Testis (tissue), 2 donors: ENCODE measurements at regions not wholly inside any gene's neighbourhood (a gene's known extent, or its start where the extent isn't known, plus 50 kb on each side); places are given as distances from the start of the nearest gene placed in this dataset.

ENCODE experiments used
- DNase-seq: peaks from one replicate; pipeline ENCODE4 v3.0.0-alpha.2; 2019
- H3K27ac ChIP-seq, 2 donors: fragments of 200-600 bp; sonication (generic); one replicate each; pipeline ENCODE4 v1.5.1; 2019
- H3K27me3 ChIP-seq: fragments of 200-600 bp; sonication (generic); one replicate; pipeline ENCODE4 v1.5.1; 2019
- H3K36me3 ChIP-seq: fragments of 200-600 bp; sonication (generic); one replicate; pipeline ENCODE4 v1.5.1; 2017; ENCODE audit warnings: low read depth; ENCODE audit errors: missing control alignments
- H3K4me1 ChIP-seq: fragments of 200-600 bp; sonication (generic); one replicate; pipeline ENCODE4 v1.5.1; 2019
- H3K4me3 ChIP-seq, 2 donors: fragments of 200-600 bp; sonication (generic); one replicate each; pipeline ENCODE4 v1.5.1; 2017 to 2019
- H3K9me3 ChIP-seq: fragments of 200-600 bp; sonication (generic); one replicate; pipeline ENCODE4 v1.5.1; 2017
- POLR2A ChIP-seq: fragments of 450-650 bp; IDR thresholded peaks from one replicate; pipeline ENCODE4 v1.6.1; 2017; ENCODE audit warnings: antibody characterized with exemption, mild to moderate bottlenecking, moderate library complexity
- WGBS, 2 donors: methylation state at CpG; one replicate each; pipeline ENCODE4 v1.1.5; 2018; 5-methylcytosine and 5-hydroxymethylcytosine counted together
- intact Hi-C: fragments of 100-400 bp; cut with DNase I; formaldehyde crosslinking; loops from one replicate; pipeline ENCODE4 v1.15.1; 2023; ENCODE audit warnings: low total_unique reads
- TF ChIP-seq, protein P1 (sequence below), 3 experiments: fragments of 450-650 bp in 2 of 3; fragments of 200-600 bp in 1 of 3; sonication (generic) in 1 of 3; IDR thresholded peaks; one replicate each; pipeline ENCODE4 v1.5.1; 2016 to 2019; ENCODE audit warnings: antibody characterized with exemption in 3 of 3, mild to moderate bottlenecking in 2 of 3, moderate library complexity in 1 of 3

- no peak for DNase-seq
- no peaks in the 10 kb centered on the region for H3K27me3 ChIP-seq
- 51 to 58% methylated on average over 4 of the region's 4 CpGs for WGBS, 2 donors
These were observed 170.4 kb upstream of the CACNA1E start for GRCh38 chr1:181312946-181313345.

GRCh38 chr1:181313466-181313865, 169.9 kb upstream of the CACNA1E start:
- no peak overlapping the region for H3K27ac ChIP-seq
- DNase-seq: no peak
- intact Hi-C loops: no loop called here
- TF ChIP-seq POLR2A: no peak
- TF ChIP-seq, protein P1, sequence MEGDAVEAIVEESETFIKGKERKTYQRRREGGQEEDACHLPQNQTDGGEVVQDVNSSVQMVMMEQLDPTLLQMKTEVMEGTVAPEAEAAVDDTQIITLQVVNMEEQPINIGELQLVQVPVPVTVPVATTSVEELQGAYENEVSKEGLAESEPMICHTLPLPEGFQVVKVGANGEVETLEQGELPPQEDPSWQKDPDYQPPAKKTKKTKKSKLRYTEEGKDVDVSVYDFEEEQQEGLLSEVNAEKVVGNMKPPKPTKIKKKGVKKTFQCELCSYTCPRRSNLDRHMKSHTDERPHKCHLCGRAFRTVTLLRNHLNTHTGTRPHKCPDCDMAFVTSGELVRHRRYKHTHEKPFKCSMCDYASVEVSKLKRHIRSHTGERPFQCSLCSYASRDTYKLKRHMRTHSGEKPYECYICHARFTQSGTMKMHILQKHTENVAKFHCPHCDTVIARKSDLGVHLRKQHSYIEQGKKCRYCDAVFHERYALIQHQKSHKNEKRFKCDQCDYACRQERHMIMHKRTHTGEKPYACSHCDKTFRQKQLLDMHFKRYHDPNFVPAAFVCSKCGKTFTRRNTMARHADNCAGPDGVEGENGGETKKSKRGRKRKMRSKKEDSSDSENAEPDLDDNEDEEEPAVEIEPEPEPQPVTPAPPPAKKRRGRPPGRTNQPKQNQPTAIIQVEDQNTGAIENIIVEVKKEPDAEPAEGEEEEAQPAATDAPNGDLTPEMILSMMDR (IDR thresholded peaks at IDR 0.05): no peak
- H3K36me3 ChIP-seq: no peaks in the 10 kb centered on the region
- WGBS, 2 donors: 92 to 96% methylated on average over 2 of the region's 2 CpGs
- H3K4me3 ChIP-seq: no peak overlapping the region
- no peaks in the 10 kb centered on the region for H3K9me3 ChIP-seq
- H3K27me3 ChIP-seq: no peaks in the 10 kb centered on the region
- peaks cover 4% of the 10 kb centered on the region for H3K4me1 ChIP-seq

More at GRCh38 chr1:181312946-181313345, 170.4 kb upstream of the CACNA1E start:
- H3K4me3 ChIP-seq: no peak overlapping the region
- no peaks in the 10 kb centered on the region for H3K36me3 ChIP-seq
- no peaks in the 10 kb centered on the region for H3K9me3 ChIP-seq
- intact Hi-C loops: no loop called here
- TF ChIP-seq, protein P1 (IDR thresholded peaks at IDR 0.05): no peak
- no peak for TF ChIP-seq POLR2A
- no peak overlapping the region for H3K27ac ChIP-seq
- peaks cover under 1% of the 10 kb centered on the region for H3K4me1 ChIP-seq

DNA sequence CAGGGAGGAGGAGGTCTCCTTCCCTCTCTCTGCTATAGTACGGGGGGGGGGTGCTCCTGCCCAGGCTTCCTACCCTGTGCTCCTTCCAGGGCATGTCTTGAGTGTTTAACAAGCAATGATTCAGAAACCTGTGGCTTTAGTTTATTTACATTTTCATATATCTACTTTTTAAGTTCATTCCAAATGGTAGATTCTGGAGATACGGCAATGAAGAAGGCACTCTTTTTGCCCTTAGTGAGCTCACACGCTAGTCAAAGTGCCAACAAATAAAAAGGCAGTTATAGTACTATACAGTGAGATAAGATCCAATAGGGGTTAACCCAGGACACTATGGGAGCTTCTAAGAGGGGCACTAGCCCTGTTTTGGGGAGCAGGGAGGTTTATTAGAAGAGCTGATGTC, 169.3 kb upstream of the CACNA1E start:
- H3K27ac ChIP-seq: no peak overlapping the region
- 79 to 84% methylated on average over 3 of the region's 3 CpGs for WGBS, 2 donors
- H3K36me3 ChIP-seq: no peaks in the 10 kb centered on the region
- TF ChIP-seq, protein P1 (IDR thresholded peaks at IDR 0.05): no peak
- TF ChIP-seq POLR2A: no peak
- intact Hi-C loops: no loop called here
- peaks cover 4% of the 10 kb centered on the region for H3K4me1 ChIP-seq
- no peaks in the 10 kb centered on the region for H3K9me3 ChIP-seq
- H3K4me3 ChIP-seq: no peak overlapping the region
- DNase-seq: no peak
- no peaks in the 10 kb centered on the region for H3K27me3 ChIP-seq

DNA sequence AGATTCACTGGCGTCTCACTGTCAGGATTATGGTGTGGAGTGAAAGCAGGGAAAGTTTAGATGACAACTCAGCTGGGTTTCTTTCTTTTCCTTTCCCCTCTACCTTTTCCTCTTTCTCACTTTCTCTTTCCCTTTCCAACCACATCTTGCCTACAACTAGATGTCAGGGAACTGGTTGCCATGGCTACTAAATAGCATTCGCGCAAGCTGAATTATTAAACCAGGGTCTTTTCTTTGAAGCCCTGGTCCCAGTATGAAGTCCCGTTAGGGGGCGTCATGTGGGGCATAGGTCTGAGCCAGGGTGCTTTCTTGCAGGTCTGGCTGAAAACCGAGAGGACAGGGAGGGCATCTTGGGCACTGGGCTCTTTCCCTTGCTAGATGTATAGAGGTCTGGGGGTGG, 168.4 kb upstream of the CACNA1E start:
- intact Hi-C loops: no loop called here

More for the DNA sequence above, 168.4 kb upstream of the CACNA1E start:
- Histone ChIP-seq H3K9me3 (no peaks in the 10 kb centered on the region), H3K4me3 (no peak overlapping the region), H3K27ac (no peak overlapping the region), H3K4me1 (peaks cover 4% of the 10 kb centered on the region), H3K27me3 (no peaks in the 10 kb centered on the region), H3K36me3 (no peaks in the 10 kb centered on the region)
- no peak for DNase-seq
- TF ChIP-seq, protein P1 (IDR thresholded peaks at IDR 0.05): no peak
- no peak for TF ChIP-seq POLR2A
- WGBS, 2 donors: 42 to 56% methylated on average over 6 of the region's 6 CpGs
